Pancreas (tissue), 10 donors: ENCODE measurements at regions not wholly inside any gene's neighbourhood (a gene's known extent, or its start where the extent isn't known, plus 50 kb on each side); places are given as distances from the start of the nearest gene placed in this dataset.

Experiments
- ATAC-seq, 4 donors: fragments of 200-7000 bp; cut with Tn5 transposase; one replicate each; pipeline versions ENCODE4 v1.8.0 to v1.9.1; 2020; ENCODE audit warnings: mild to moderate bottlenecking in 4 of 4, moderate library complexity in 4 of 4
- DNase-seq, 6 donors: peaks; one replicate each; pipeline ENCODE4 v3.0.0-alpha.2; 2020
- FAIRE-seq: peaks from 2 replicates; lab custom pipeline; 2012; peaks lifted over from hg19 to GRCh38; lab: Jason Lieb, UNC
- H3K27ac ChIP-seq, 4 donors: fragments of 200-600 bp; sonication (generic); 1 replicate in 3 of 4; 2 replicates in 1 of 4; pipeline versions ENCODE4 v1.5.0 to v1.8.0; 2020
- H3K27me3 ChIP-seq, 4 donors: fragments of 200-600 bp; one replicate each; pipeline ENCODE4 v1.8.0; 2021
- H3K36me3 ChIP-seq, 3 donors: fragments of 200-600 bp; sonication (generic) in 1 of 3; one replicate each; pipeline versions ENCODE4 v1.5.0 to v1.8.0; 2020 to 2021
- H3K4me1 ChIP-seq, 3 donors: fragments of 200-600 bp; one replicate each; pipeline ENCODE4 v1.8.0; 2021
- H3K4me3 ChIP-seq, 4 donors: fragments of 200-600 bp; sonication (generic) in 2 of 4; one replicate each; pipeline versions ENCODE4 v1.5.0 to v1.8.0; 2020 to 2021
- H3K9me3 ChIP-seq, 4 donors: fragments of 200-600 bp; one replicate each; pipeline ENCODE4 v1.8.0; 2021
- CTCF ChIP-seq, 4 donors: fragments of 200-600 bp; sonication (generic) in 3 of 4; IDR thresholded peaks; one replicate each; pipeline versions ENCODE4 v1.5.0 to v1.8.0; 2021; ENCODE audit warnings: antibody characterized with exemption in 4 of 4
- WGBS, 2 donors: extraction: QIAGEN DNeasy Blood & Tissue Kit; methylation state at CpG; one replicate each; pipeline ENCODE4 v1.1.7; 2013; 5-methylcytosine and 5-hydroxymethylcytosine counted together
- intact Hi-C, 3 donors: fragments of 100-400 bp; cut with DNase I; formaldehyde crosslinking; loops; one replicate each; pipeline versions ENCODE4 v1.11.1 to v1.14.2; 2022
- donor health status: healthy with polysubstance abuse.
- donor health status: DM: no; HTN: no; CAD: no; lungs with moderate emphysema.
- donor health status: DM: no; HTN: no; CAD: no.
- donor health status: control.
- donor health status: control.
- donor health status: Bipolar disorder and iron deficiency.
- donor health status: DM: yes; HTN: yes; CAD: no.
- donor health status: DM: no; HTN: no; CAD: no.
- donor health status: DM: no; HTN: no; CAD: no.
- donor health status: DM: yes; HTN: yes; CAD: no.

GRCh38 chr3:154538566-154539360 lies 108.8 kb upstream of the GPR149 start:
- FAIRE-seq = no peak
- intact Hi-C loops = no loop called here
- no peaks in the 10 kb centered on the region for H3K4me1 ChIP-seq
- 29 to 38% methylated on average over 5 of the region's 5 CpGs for WGBS, 2 donors
- ATAC-seq = no peak
- H3K9me3 ChIP-seq = no peaks in the 10 kb centered on the region
- no peak overlapping the region for H3K27ac ChIP-seq
- H3K4me3 ChIP-seq = no peak overlapping the region
- DNase-seq = no peak
- no peaks in the 10 kb centered on the region for H3K27me3 ChIP-seq
- no peak for TF ChIP-seq CTCF (IDR thresholded peaks at IDR 0.05)
- H3K36me3 ChIP-seq = no peaks in the 10 kb centered on the region

- Histone ChIP-seq H3K4me3 (no peak overlapping the region), H3K9me3 (no peaks in the 10 kb centered on the region), H3K27me3 (no peaks in the 10 kb centered on the region), H3K36me3 (no peaks in the 10 kb centered on the region), H3K27ac (no peak overlapping the region), H3K4me1 (no peaks in the 10 kb centered on the region)
- 59 to 76% methylated on average over 1 of the region's 1 CpG for WGBS, 2 donors
- intact Hi-C loops = no loop called here
- no peak for TF ChIP-seq CTCF (IDR thresholded peaks at IDR 0.05)
- no peak for DNase-seq
- no peak for ATAC-seq
- FAIRE-seq = no peak
Observed at GRCh38 chr3:154536751-154537150, 106.8 kb upstream of the GPR149 start.

GRCh38 chr3:154522036-154522602 lies 92.1 kb upstream of the GPR149 start:
- Histone ChIP-seq H3K27me3 (no peaks in the 10 kb centered on the region), H3K9me3 (no peaks in the 10 kb centered on the region), H3K4me3 (no peak overlapping the region), H3K4me1 (no peaks in the 10 kb centered on the region), H3K36me3 (no peaks in the 10 kb centered on the region), H3K27ac (no peak overlapping the region)
- DNase-seq = no peak
- no peak for FAIRE-seq
- ATAC-seq = no peak
- intact Hi-C loops = no loop called here
- no peak for TF ChIP-seq CTCF (IDR thresholded peaks at IDR 0.05)

- TF ChIP-seq CTCF (IDR thresholded peaks at IDR 0.05) = no peak
- Histone ChIP-seq H3K27me3 (no peaks in the 10 kb centered on the region), H3K4me1 (no peaks in the 10 kb centered on the region), H3K36me3 (no peaks in the 10 kb centered on the region), H3K9me3 (no peaks in the 10 kb centered on the region), H3K27ac (no peak overlapping the region), H3K4me3 (no peak overlapping the region)
- DNase-seq (no peak), FAIRE-seq (no peak), ATAC-seq (no peak)
- intact Hi-C loops = no loop called here
- WGBS, 2 donors = 30 to 54% methylated on average over 2 of the region's 2 CpGs
Observed at GRCh38 chr3:154517404-154517803, 87.4 kb upstream of the GPR149 start.

- no peak overlapping the region for H3K4me3 ChIP-seq
- no peaks in the 10 kb centered on the region for H3K4me1 ChIP-seq
- WGBS, 2 donors = 42 to 56% methylated on average over 1 of the region's 1 CpG
- no peak overlapping the region for H3K27ac ChIP-seq
- no peaks in the 10 kb centered on the region for H3K36me3 ChIP-seq
- no peak for DNase-seq
- FAIRE-seq = no peak
- ATAC-seq = no peak
- no peaks in the 10 kb centered on the region for H3K9me3 ChIP-seq
- intact Hi-C loops = no loop called here
- no peaks in the 10 kb centered on the region for H3K27me3 ChIP-seq
- TF ChIP-seq CTCF (IDR thresholded peaks at IDR 0.05) = no peak
Observed at GRCh38 chr3:154515921-154516320, 85.9 kb upstream of the GPR149 start.
